Activated CD4-positive, alpha-beta T cell treated with anti-CD3 and anti-CD28 coated beads for 36 hours (primary cell): ENCODE measurements at regions not wholly inside any gene's neighbourhood (a gene's known extent, or its start where the extent isn't known, plus 50 kb on each side); places are given as distances from the start of the nearest gene placed in this dataset.

Experiments used
- ATAC-seq: fragments of 200-7000 bp; cut with Tn5 transposase; one replicate; pipeline ENCODE4 v1.10.0; 2021; ENCODE audit warnings: mild to moderate bottlenecking, moderate library complexity
- CTCF ChIA-PET: fragments of 350-600 bp; sonication (Branson Sonifier 250); formaldehyde crosslinking; loops from one replicate; lab custom pipeline; 2021; ENCODE audit warnings: antibody characterized with exemption; lab: Charles Lee
- POLR2A ChIA-PET: fragments of 350-600 bp; sonication (Branson Sonifier 250); formaldehyde crosslinking; loops from one replicate; lab custom pipeline; 2021; ENCODE audit warnings: antibody characterized with exemption, inconsistent platforms; lab: Charles Lee
- DNase-seq: peaks from one replicate; pipeline ENCODE4 v3.0.0-alpha.2; 2020
- H3K27ac Mint-ChIP-seq: one replicate; pipeline ENCODE4 v1.8.0; 2021; ENCODE audit warnings: mixed read lengths
- H3K27me3 Mint-ChIP-seq: one replicate; pipeline ENCODE4 v1.8.0; 2021; ENCODE audit warnings: mixed read lengths
- H3K36me3 Mint-ChIP-seq: one replicate; pipeline ENCODE4 v1.8.0; 2021; ENCODE audit warnings: low read depth, mixed read lengths
- H3K4me1 Mint-ChIP-seq: one replicate; pipeline ENCODE4 v1.8.0; 2021; ENCODE audit warnings: mixed read lengths
- H3K4me3 Mint-ChIP-seq: one replicate; pipeline ENCODE4 v1.8.0; 2021; ENCODE audit warnings: mild to moderate bottlenecking, moderate library complexity, mixed read lengths
- H3K9me3 Mint-ChIP-seq: one replicate; pipeline ENCODE4 v1.8.0; 2021; ENCODE audit warnings: low read depth, mixed read lengths
- intact Hi-C, 2 experiments: fragments of 100-400 bp; cut with DNase I in 1 of 2; cut with micrococcal nuclease in 1 of 2; formaldehyde crosslinking; loops; one replicate each; pipeline versions ENCODE4 v1.14.2 to v1.15.1; 2022 to 2024; cut with DNase I, micrococcal nuclease

DNA sequence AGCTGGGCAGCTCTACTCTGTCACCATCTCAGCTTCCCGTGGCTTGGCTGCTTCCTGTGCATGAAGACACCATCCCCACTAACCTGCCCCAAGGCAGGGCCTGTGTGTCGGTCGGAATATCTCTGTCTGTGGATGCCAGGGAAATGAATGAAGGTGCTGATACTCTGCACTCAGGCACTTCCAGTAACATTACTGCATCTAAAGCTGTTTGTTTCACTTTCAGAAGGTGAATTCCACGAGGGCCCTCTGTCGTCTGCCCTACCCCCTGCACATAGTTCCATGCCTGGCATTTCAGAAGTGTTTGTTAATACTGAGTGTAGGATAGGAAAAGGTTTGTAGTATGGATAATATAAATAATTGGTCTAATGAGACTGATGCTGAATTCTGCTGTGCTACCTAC lies 114.7 kb upstream of the GMDS start:
- ATAC-seq (no peak), DNase-seq (no peak)
- no peak overlapping the region for H3K27ac Mint-ChIP-seq
- POLR2A ChIA-PET: no interaction called here
- CTCF ChIA-PET: interaction anchor here (1.0 to 1.9 kb wide), 2 partner anchors 11 to 275 kb away, joined by 3 to 4 read pairs; no protein-coding TSS in a partner anchor
- no peaks in the 10 kb centered on the region for H3K27me3 Mint-ChIP-seq
- H3K36me3 Mint-ChIP-seq: peaks cover 1% of the 10 kb centered on the region
- intact Hi-C loops: no loop called here
- no peak overlapping the region for H3K4me3 Mint-ChIP-seq
- no peaks in the 10 kb centered on the region for H3K4me1 Mint-ChIP-seq
- no peaks in the 10 kb centered on the region for H3K9me3 Mint-ChIP-seq

DNA sequence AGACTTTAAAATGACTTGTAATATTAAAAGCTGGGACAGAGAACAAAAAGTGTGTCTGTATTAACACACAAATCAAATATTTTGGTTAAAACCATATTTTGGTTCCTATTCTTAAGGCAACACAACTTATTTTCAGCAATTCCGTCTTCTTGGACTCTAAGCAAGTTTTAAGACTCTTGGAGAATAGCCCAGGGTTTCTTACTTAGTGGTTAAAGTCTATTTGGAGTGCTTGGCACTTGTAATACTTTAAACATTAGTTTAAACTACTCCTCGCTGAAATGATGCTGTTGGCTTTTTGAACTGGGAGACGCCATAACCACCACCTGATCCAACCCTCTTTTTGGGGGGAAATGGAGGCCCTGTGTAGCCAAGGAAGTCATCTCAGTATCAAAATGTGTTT lies 109.7 kb upstream of the GMDS start:
- Mint-ChIP-seq H3K27ac (no peak overlapping the region), H3K4me1 (no peaks in the 10 kb centered on the region), H3K4me3 (no peak overlapping the region), H3K36me3 (no peaks in the 10 kb centered on the region), H3K27me3 (no peaks in the 10 kb centered on the region), H3K9me3 (no peaks in the 10 kb centered on the region)
- intact Hi-C loops: loop anchor here (2.0 to 10.0 kb wide), 4 partner anchors 158 to 758 kb away; no protein-coding TSS in a partner anchor
- no peak for ATAC-seq
- ChIA-PET POLR2A (no interaction called here), CTCF (interaction anchor here (1.4 to 2.1 kb wide), 2 partner anchors 285 to 729 kb away, joined by 4 to 10 read pairs; no protein-coding TSS in a partner anchor)
- no peak for DNase-seq

DNA sequence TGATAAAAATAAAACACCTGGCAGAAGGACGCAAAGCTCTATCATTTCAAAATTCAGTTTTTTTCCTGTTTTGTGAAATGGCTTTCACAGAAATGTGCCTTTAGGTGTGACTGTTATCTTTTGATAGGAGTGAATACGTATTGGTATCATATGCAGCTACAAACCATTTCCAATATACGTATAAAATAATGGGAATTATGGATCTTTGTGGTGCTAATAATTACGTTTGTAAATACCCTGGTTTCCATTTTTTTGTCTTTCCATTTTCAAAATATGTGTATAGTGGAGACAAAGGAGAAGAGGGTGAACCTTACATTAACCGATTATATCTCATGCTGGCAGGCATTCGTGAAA lies 108.7 kb upstream of the GMDS start:
- Mint-ChIP-seq H3K27ac (no peak overlapping the region), H3K36me3 (no peaks in the 10 kb centered on the region), H3K27me3 (no peaks in the 10 kb centered on the region), H3K9me3 (no peaks in the 10 kb centered on the region), H3K4me3 (no peak overlapping the region), H3K4me1 (no peaks in the 10 kb centered on the region)
- ChIA-PET CTCF (interaction anchor here (0.7 to 3.3 kb wide), 22 partner anchors 10 to 757 kb away, joined by 3 to 31 read pairs (median 4); partner anchors contain the start of gene MYLK4), POLR2A (interaction anchor here (0.7 kb wide), 1 partner anchor 393 kb away, joined by 3 read pairs; no protein-coding TSS in a partner anchor)
- ATAC-seq: no peak
- no peak for DNase-seq
- intact Hi-C loops: loop anchor here (1.0 to 10.0 kb wide), 6 partner anchors 145 to 757 kb away; no protein-coding TSS in a partner anchor

DNA sequence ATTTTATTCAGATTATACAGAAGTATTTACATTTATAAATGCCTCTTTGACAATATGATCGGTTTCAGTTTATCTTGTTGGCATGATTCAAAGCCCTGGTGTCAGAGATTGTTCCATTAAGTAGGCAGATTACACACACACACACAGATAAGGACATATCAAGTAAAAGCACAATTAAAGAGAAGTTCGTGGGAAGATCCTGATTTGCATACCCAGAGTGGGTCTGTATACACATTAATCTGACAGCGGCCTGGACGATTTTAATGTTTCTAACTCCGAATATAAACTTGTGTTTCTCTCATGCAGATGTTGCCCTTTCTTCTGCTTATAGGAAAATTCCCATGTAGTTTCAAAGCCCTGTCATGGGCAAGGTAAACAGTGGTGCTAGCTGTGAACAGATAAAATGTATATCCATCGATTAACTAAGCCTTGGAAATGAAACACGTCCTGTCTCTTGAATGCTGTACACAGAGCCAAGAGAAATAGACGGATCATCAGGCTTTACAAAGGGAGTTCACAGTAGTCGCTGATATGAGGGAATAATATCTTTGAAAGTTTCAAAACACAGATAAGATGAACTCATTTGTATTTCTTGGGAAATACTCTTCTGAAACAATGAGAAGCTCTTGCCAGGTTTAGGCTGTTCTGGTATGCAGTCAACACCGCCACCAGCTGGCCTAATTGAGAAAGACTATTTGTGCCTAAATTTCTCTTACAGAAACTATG lies 108.2 kb upstream of the GMDS start:
- no peaks in the 10 kb centered on the region for H3K4me1 Mint-ChIP-seq
- no peak for ATAC-seq
- POLR2A ChIA-PET: interaction anchor here (0.7 kb wide), 1 partner anchor 392 kb away, joined by 3 read pairs; no protein-coding TSS in a partner anchor

DNA sequence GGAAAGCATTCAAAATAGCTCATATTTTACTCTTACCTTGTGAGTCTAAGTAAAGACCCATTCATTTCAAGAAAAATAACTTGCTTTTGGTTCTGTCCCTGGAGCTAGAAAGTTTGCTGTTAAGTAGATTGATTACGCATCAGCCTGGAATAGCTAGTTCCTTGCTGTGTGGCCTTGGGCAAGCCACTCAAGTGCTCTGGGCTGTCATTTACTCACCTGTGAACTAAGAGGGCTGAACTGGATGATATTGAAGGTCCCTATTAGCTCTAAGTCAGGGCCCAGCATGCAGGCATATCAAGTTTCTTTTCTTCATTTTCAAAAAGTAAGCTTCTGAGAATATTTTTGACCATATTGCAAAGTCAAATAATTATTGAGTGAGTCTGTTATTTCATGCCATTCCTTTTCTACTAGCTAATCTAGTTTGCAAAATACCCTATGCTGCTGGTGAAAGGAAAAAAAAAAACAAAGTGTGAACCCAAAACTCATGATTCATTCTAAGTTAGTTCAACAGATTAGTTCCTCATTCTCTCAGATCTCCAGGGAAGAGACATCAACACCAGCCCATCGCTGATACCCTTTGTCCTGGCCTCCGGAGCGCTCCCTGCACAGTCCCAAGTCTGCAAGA lies 106.5 kb upstream of the GMDS start:
- no peaks in the 10 kb centered on the region for H3K36me3 Mint-ChIP-seq
- no peaks in the 10 kb centered on the region for H3K4me1 Mint-ChIP-seq
- ATAC-seq (no peak), DNase-seq (no peak)
- no peak overlapping the region for H3K4me3 Mint-ChIP-seq
- ChIA-PET POLR2A (no interaction called here), CTCF (interaction anchor here (0.7 to 3.3 kb wide), 3 partner anchors 22 to 755 kb away, joined by 3 to 31 read pairs (median 5); no protein-coding TSS in a partner anchor)
- no peaks in the 10 kb centered on the region for H3K9me3 Mint-ChIP-seq
- no peaks in the 10 kb centered on the region for H3K27me3 Mint-ChIP-seq
- intact Hi-C loops: loop anchor here (2.0 to 10.0 kb wide), 2 partner anchors 247 to 283 kb away; no protein-coding TSS in a partner anchor
- H3K27ac Mint-ChIP-seq: no peak overlapping the region

More for the DNA sequence above, 108.2 kb upstream of the GMDS start:
- H3K36me3 Mint-ChIP-seq: no peaks in the 10 kb centered on the region
- no peak overlapping the region for H3K27ac Mint-ChIP-seq
- intact Hi-C loops: loop anchor here (1.0 to 10.0 kb wide), 7 partner anchors 144 to 757 kb away; no protein-coding TSS in a partner anchor
- H3K27me3 Mint-ChIP-seq: no peaks in the 10 kb centered on the region
- peak; percentile 80 for DNase-seq
- H3K9me3 Mint-ChIP-seq: no peaks in the 10 kb centered on the region
- no peak overlapping the region for H3K4me3 Mint-ChIP-seq
- CTCF ChIA-PET: interaction anchor here (0.7 to 3.3 kb wide), 23 partner anchors 9 to 757 kb away, joined by 3 to 31 read pairs (median 4); partner anchors contain the start of gene MYLK4

DNA sequence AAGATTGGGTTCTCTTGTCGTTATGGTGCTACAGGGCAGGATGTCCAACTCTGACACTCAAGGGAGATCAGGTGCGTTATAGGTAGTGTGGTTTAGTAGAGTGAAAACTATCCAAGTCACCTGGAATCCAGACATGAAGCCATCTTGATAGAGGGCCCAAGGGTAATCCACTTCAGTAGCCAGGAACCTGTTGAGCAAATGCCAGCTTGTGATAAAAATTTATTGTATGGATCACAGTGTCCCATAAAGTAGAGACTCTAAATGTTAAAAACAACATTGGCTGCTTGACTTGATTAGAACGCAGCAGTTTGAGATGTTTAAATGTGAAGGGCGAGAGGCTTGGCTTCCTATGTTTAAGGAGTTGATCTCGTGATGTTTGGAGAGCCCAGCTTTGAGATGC lies 105.7 kb upstream of the GMDS start:
- H3K27ac Mint-ChIP-seq: no peak overlapping the region
- no peak for DNase-seq
- ChIA-PET POLR2A (no interaction called here), CTCF (interaction anchor here (0.7 to 3.3 kb wide), 2 partner anchors 157 to 754 kb away, joined by 3 to 31 read pairs; no protein-coding TSS in a partner anchor)
- H3K9me3 Mint-ChIP-seq: no peaks in the 10 kb centered on the region
- H3K4me1 Mint-ChIP-seq: no peaks in the 10 kb centered on the region
- no peaks in the 10 kb centered on the region for H3K36me3 Mint-ChIP-seq
- no peak overlapping the region for H3K4me3 Mint-ChIP-seq
- no peak for ATAC-seq
- intact Hi-C loops: loop anchor here in 1 of 2 experiments (10.0 kb wide), 1 partner anchor 284 kb away; no protein-coding TSS in a partner anchor
- no peaks in the 10 kb centered on the region for H3K27me3 Mint-ChIP-seq

DNA sequence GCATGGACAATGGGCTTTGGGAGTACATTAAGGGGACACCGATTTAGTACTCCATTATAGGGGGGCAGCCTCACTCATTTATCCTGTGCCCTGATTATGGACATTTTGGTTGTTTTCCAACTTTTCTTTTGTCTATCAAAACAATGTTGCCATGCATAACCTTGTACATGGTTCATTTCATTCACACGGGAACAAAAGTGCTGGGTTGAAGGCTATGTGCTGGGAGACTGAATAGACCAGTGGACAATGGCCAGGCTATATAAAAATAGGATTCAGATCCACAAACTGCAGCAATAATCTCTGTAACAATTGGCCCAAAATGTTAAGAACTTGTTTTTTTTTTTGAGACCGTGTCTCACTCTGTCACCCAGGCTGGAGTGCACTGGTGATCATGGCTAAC lies 100.7 kb upstream of the GMDS start:
- H3K9me3 Mint-ChIP-seq: peaks cover 14% of the 10 kb centered on the region
- intact Hi-C loops: no loop called here
- H3K36me3 Mint-ChIP-seq: no peaks in the 10 kb centered on the region
- H3K27ac Mint-ChIP-seq: no peak overlapping the region
- no peaks in the 10 kb centered on the region for H3K27me3 Mint-ChIP-seq
- POLR2A ChIA-PET: interaction anchor here (0.7 kb wide), 1 partner anchor 79 kb away, joined by 4 read pairs; no protein-coding TSS in a partner anchor
- CTCF ChIA-PET: no interaction called here
- DNase-seq (no peak), ATAC-seq (no peak)
- no peaks in the 10 kb centered on the region for H3K4me1 Mint-ChIP-seq
- H3K4me3 Mint-ChIP-seq: no peak overlapping the region

DNA sequence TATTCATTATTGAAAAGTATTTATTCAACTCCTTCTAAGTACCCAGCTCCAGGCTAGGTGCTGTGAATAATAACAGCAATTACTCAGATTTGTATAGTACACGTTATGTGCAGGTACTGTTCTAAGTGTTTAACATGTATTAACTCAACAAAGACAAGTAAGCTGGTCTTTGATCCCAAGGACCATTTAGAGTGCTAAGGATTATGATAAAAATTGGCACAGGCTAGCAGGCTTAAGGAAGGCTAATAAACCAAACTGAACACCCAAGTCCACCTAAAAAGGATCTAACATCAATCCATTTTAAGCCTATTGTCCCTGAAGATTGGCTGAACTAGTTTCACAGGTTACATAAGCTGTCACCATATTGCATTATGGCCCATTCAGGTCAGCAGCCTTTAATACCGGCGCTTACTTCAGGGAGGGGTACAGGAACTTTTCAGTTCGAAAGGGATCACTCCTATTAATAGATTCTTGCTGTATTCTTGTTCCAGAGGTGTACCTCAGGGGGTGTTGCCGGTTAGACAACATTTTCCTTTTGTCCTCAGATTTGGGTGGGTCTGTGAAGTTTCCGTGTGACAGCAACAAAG lies 99.0 kb upstream of the GMDS start:
- no peak overlapping the region for H3K4me3 Mint-ChIP-seq
- no peak overlapping the region for H3K27ac Mint-ChIP-seq
- ATAC-seq: no peak
- ChIA-PET POLR2A (no interaction called here), CTCF (interaction anchor here (1.3 kb wide), 1 partner anchor 10 kb away, joined by 3 read pairs; no protein-coding TSS in a partner anchor)
- no peaks in the 10 kb centered on the region for H3K4me1 Mint-ChIP-seq
- intact Hi-C loops: no loop called here
- H3K36me3 Mint-ChIP-seq: peaks cover 3% of the 10 kb centered on the region
- DNase-seq: no peak
- H3K27me3 Mint-ChIP-seq: no peaks in the 10 kb centered on the region
- H3K9me3 Mint-ChIP-seq: peaks cover 17% of the 10 kb centered on the region

DNA sequence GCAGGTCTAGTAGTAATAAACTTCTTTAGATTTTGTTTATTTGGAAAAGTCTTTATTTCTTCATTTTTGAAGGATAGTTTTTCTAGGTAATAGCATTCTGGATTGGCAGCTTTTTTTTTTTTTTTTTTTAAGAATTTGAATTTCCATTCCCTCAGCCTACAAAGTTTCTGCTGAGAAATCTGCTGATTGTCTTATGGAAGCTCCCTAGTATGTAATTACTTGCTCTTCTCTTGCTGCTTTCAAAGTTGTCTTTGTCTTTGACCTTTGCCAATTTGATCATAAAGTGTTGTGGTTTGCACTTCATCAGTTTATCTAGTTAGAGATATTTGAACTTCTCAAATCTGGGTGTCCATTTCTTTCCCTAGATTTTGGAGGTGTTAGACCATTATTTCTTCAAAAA lies 82.2 kb upstream of the GMDS start:
- intact Hi-C loops: no loop called here
- DNase-seq (no peak), ATAC-seq (no peak)
- Mint-ChIP-seq H3K9me3 (peaks cover 40% of the 10 kb centered on the region), H3K4me3 (no peak overlapping the region), H3K4me1 (no peaks in the 10 kb centered on the region), H3K36me3 (peaks cover 53% of the 10 kb centered on the region), H3K27ac (no peak overlapping the region), H3K27me3 (no peaks in the 10 kb centered on the region)
- ChIA-PET POLR2A (no interaction called here), CTCF (no interaction called here)

DNA sequence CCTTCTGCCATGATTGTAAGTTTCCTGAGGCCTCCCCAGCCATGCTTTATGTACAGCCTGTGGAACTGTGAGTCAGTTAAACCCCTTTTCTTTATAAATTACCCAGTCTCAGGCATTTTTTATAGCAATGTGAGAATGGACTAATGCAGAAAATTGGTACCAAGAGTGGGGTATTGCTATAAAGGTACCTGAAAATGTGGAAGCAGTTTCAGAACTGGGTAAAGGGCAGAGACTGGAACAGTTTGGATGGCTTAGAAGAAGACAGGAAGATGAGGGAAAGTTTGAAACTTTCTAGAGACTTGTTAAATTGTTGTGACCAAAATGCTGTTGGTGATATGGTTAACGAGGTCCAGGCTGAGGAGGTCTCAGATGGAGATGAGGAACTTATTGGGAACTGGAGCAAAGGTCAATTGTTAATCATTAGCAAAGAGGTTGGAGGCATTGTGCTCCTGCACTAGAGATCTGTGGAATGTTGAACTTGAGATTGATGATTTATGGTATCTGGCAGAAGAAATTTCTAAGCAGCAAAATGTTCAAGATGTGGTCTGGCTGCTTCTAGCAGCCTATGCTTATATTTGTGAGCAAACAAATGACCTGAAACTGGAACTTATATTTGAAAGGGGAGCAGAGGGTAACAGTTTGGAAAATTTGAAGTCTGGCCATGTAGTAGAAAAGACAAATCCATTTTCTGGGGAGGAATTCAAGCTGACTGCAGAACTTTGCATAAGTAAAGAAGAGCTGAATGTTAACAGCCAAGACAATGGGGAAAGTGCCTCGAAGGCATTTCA lies 79.0 kb upstream of the GMDS start:
- H3K4me3 Mint-ChIP-seq: no peak overlapping the region
- H3K27ac Mint-ChIP-seq: no peak overlapping the region
- intact Hi-C loops: no loop called here
- H3K9me3 Mint-ChIP-seq: peaks cover 49% of the 10 kb centered on the region
- no peaks in the 10 kb centered on the region for H3K4me1 Mint-ChIP-seq
- no peaks in the 10 kb centered on the region for H3K27me3 Mint-ChIP-seq
- ATAC-seq (no peak), DNase-seq (no peak)
- H3K36me3 Mint-ChIP-seq: peaks cover 54% of the 10 kb centered on the region
- ChIA-PET CTCF (no interaction called here), POLR2A (no interaction called here)
